HG03175 (cell line): ENCODE measurements at regions not wholly inside any gene's neighbourhood (a gene's known extent, or its start where the extent isn't known, plus 50 kb on each side); places are given as distances from the start of the nearest gene placed in this dataset.

Source experiments
- ATAC-seq: cut with Tn5 transposase; IDR thresholded peaks from one replicate; pipeline ENCODE4 v1.9.1; 2021; ENCODE audit warnings: mild to moderate bottlenecking, moderate library complexity; ENCODE audit not compliant: unreplicated experiment

- no peak for ATAC-seq
Measured at GRCh38 chr10:2011106-2011716, 273.9 kb upstream of the ADARB2 start.

GRCh38 chr10:2005546-2005945, 268.2 kb upstream of the ADARB2 start:
- no peak for ATAC-seq

GRCh38 chr10:1992930-1993329, 255.6 kb upstream of the ADARB2 start:
- no peak for ATAC-seq

GRCh38 chr10:1989090-1989489, 251.8 kb upstream of the ADARB2 start:
- no peak for ATAC-seq

GRCh38 chr10:1981976-1982375, 244.7 kb upstream of the ADARB2 start:
- ATAC-seq, result no peak

GRCh38 chr10:1980459-1980858, 243.1 kb upstream of the ADARB2 start:
- ATAC-seq, result no peak

GRCh38 chr10:1978584-1978983, 241.3 kb upstream of the ADARB2 start:
- ATAC-seq, result no peak

- ATAC-seq, result no peak
Measured at GRCh38 chr10:1977461-1977860, 240.1 kb upstream of the ADARB2 start.

- ATAC-seq, result no peak
Measured at GRCh38 chr10:1972406-1972805, 235.1 kb upstream of the ADARB2 start.

GRCh38 chr10:1968257-1969033, 231.1 kb upstream of the ADARB2 start:
- ATAC-seq, result no peak

- ATAC-seq, result no peak
Measured at GRCh38 chr10:1966712-1967376, 229.5 kb upstream of the ADARB2 start.

GRCh38 chr10:1964476-1964875, 227.2 kb upstream of the ADARB2 start:
- no peak for ATAC-seq

- no peak for ATAC-seq
Measured at GRCh38 chr10:1963341-1963740, 226.0 kb upstream of the ADARB2 start.

GRCh38 chr10:1961989-1962388, 224.7 kb upstream of the ADARB2 start:
- ATAC-seq, result no peak

- no peak for ATAC-seq
Measured at GRCh38 chr10:1960982-1961381, 223.7 kb upstream of the ADARB2 start.

GRCh38 chr10:1957057-1957456, 219.7 kb upstream of the ADARB2 start:
- ATAC-seq, result no peak

GRCh38 chr10:1954300-1954699, 217.0 kb upstream of the ADARB2 start:
- no peak for ATAC-seq

GRCh38 chr10:1952126-1953095, 215.1 kb upstream of the ADARB2 start:
- ATAC-seq, result no peak

GRCh38 chr10:1950803-1951495, 213.6 kb upstream of the ADARB2 start:
- ATAC-seq, result no peak

- ATAC-seq, result no peak
Measured at GRCh38 chr10:1947464-1948003, 210.2 kb upstream of the ADARB2 start.
